Psoas muscle (tissue), 7 donors: ENCODE measurements at regions not wholly inside any gene's neighbourhood (a gene's known extent, or its start where the extent isn't known, plus 50 kb on each side); places are given as distances from the start of the nearest gene placed in this dataset.

Source experiments
- ATAC-seq, 4 donors: fragments of 200-7000 bp; cut with Tn5 transposase; one replicate each; pipeline ENCODE4 v1.9.1; 2020; ENCODE audit warnings: moderate library complexity in 3 of 4, mild to moderate bottlenecking in 2 of 4
- DNase-seq, 2 donors: peaks; one replicate each; pipeline ENCODE4 v3.0.0-alpha.2; 2020
- H3K27ac ChIP-seq: fragments of 200-600 bp; one replicate; pipeline ENCODE4 v1.8.0; 2022
- H3K27me3 ChIP-seq, 3 donors: fragments of 200-600 bp in 1 of 3; one replicate each; pipeline versions ENCODE4 v1.6.1 to v1.8.0; 2013 to 2022; ENCODE audit warnings: low read length in 2 of 3, mild to moderate bottlenecking in 2 of 3, moderate library complexity in 1 of 3; ENCODE audit not compliant: insufficient read depth in 3 of 3
- H3K36me3 ChIP-seq, 2 donors: fragments of 200-600 bp in 1 of 2; one replicate each; pipeline versions ENCODE4 v1.6.1 to v1.8.0; 2013 to 2022; ENCODE audit warnings: low read depth in 1 of 2, mild to moderate bottlenecking in 1 of 2, moderate library complexity in 1 of 2; ENCODE audit not compliant: insufficient read depth in 1 of 2
- H3K4me1 ChIP-seq: fragments of 200-600 bp; one replicate; pipeline ENCODE4 v1.8.0; 2022
- H3K4me3 ChIP-seq: fragments of 200-600 bp; one replicate; pipeline ENCODE4 v1.8.0; 2022; ENCODE audit warnings: mild to moderate bottlenecking
- H3K9me3 ChIP-seq: fragments of 200-600 bp; one replicate; pipeline ENCODE4 v1.8.0; 2022
- CTCF ChIP-seq: fragments of 200-600 bp; IDR thresholded peaks from one replicate; pipeline ENCODE4 v1.8.0; 2022; ENCODE audit warnings: antibody characterized with exemption
- WGBS, 3 donors: extraction: QIAGEN DNeasy Blood & Tissue Kit; methylation state at CpG; one replicate each; pipeline versions ENCODE4 v1.1.6 to v1.1.7; 2013; 5-methylcytosine and 5-hydroxymethylcytosine counted together
- intact Hi-C, 2 donors: fragments of 100-400 bp; cut with DNase I; formaldehyde crosslinking; loops; one replicate each; pipeline versions ENCODE4 v1.11.0 to v1.14.2; 2022
- donor health status: healthy with polysubstance abuse.
- donor health status: DM: no; HTN: no; CAD: no; lungs with moderate emphysema.
- donor health status: Bipolar disorder and iron deficiency.
- donor health status: healthy.
- donor health status: DM: yes; HTN: yes; CAD: no.
- donor health status: DM: no; HTN: no; CAD: no.
- donor health status: DM: yes; HTN: yes; CAD: no.

GRCh38 chr12:28050606-28051005 is 78.1 kb upstream of the PTHLH start:
- Histone ChIP-seq H3K9me3 (no peaks in the 10 kb centered on the region), H3K27ac (no peak overlapping the region), H3K36me3 (no peaks in the 10 kb centered on the region), H3K4me1 (peaks cover 8% of the 10 kb centered on the region), H3K4me3 (no peak overlapping the region), H3K27me3 (no peaks in the 10 kb centered on the region)
- 84 to 89% (median 85%) methylated on average over 2 of the region's 2 CpGs for WGBS, 3 donors
- intact Hi-C loops: no loop called here
- TF ChIP-seq CTCF: no peak
- DNase-seq (no peak), ATAC-seq (no peak)

- 39 to 49% (median 40%) methylated on average over 5 of the region's 5 CpGs for WGBS, 3 donors
- no peak for TF ChIP-seq CTCF
- no peak for DNase-seq
- intact Hi-C loops: no loop called here
- no peak overlapping the region for H3K27ac ChIP-seq
- H3K9me3 ChIP-seq: no peaks in the 10 kb centered on the region
- H3K4me1 ChIP-seq: peaks cover 8% of the 10 kb centered on the region
- H3K27me3 ChIP-seq: no peaks in the 10 kb centered on the region
- H3K4me3 ChIP-seq: no peak overlapping the region
- H3K36me3 ChIP-seq: no peaks in the 10 kb centered on the region
- ATAC-seq: no peak
Measured at GRCh38 chr12:28051516-28052354, 79.2 kb upstream of the PTHLH start.

GRCh38 chr12:28053564-28053963 is 81.0 kb upstream of the PTHLH start:
- ATAC-seq: no peak
- Histone ChIP-seq H3K9me3 (no peaks in the 10 kb centered on the region), H3K27me3 (no peaks in the 10 kb centered on the region), H3K27ac (no peak overlapping the region), H3K36me3 (no peaks in the 10 kb centered on the region), H3K4me3 (no peak overlapping the region), H3K4me1 (peaks cover 8% of the 10 kb centered on the region)
- WGBS, 3 donors: 90 to 92% (median 91%) methylated on average over 5 of the region's 5 CpGs
- no peak for DNase-seq
- intact Hi-C loops: no loop called here
- no peak for TF ChIP-seq CTCF

- TF ChIP-seq CTCF: no peak
- DNase-seq (no peak), ATAC-seq (no peak)
- H3K36me3 ChIP-seq: no peaks in the 10 kb centered on the region
- intact Hi-C loops: no loop called here
- peaks cover 8% of the 10 kb centered on the region for H3K4me1 ChIP-seq
- no peak overlapping the region for H3K4me3 ChIP-seq
- H3K27ac ChIP-seq: no peak overlapping the region
- WGBS, 3 donors: 50 to 61% (median 61%) methylated on average over 1 of the region's 1 CpG
- H3K27me3 ChIP-seq: no peaks in the 10 kb centered on the region
- no peaks in the 10 kb centered on the region for H3K9me3 ChIP-seq
Measured at GRCh38 chr12:28054583-28054982, 82.0 kb upstream of the PTHLH start.
